Activated CD4-positive, alpha-beta T cell treated with anti-CD3 and anti-CD28 coated beads, Interleukin-2, amount 50 U/mL, for 48 hours (primary cell): ENCODE measurements at regions not wholly inside any gene's neighbourhood (a gene's known extent, or its start where the extent isn't known, plus 50 kb on each side); places are given as distances from the start of the nearest gene placed in this dataset.
"Not testable (repeated sequence)": the region's sequence is repeated elsewhere in the genome, so short reads cannot be mapped to it uniquely, and the experiment has no call there.

Experiments
- DNase-seq, 2 experiments: peaks; one replicate each; pipeline ENCODE4 v3.0.0-alpha.2; 2020

DNA sequence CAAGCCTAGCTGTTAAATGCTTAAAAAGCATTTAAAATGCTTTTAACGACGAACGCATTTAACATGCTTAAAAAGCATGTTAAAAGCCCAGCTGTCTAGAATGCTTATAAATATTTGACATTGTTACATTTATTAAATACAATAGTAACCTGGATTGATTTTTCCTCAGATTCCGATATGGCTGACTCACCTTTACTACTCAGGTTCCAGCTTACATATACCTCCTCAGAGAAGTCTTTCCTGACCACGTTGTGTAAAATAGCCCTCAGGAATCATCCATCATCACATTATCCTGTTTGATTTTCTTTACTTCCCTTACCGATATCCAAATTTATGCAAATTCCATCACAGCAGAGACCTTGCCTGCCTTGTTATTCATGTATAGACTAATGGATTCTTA is 51.4 kb downstream of the SLC41A2 start:
- DNase-seq, result no peak

DNA sequence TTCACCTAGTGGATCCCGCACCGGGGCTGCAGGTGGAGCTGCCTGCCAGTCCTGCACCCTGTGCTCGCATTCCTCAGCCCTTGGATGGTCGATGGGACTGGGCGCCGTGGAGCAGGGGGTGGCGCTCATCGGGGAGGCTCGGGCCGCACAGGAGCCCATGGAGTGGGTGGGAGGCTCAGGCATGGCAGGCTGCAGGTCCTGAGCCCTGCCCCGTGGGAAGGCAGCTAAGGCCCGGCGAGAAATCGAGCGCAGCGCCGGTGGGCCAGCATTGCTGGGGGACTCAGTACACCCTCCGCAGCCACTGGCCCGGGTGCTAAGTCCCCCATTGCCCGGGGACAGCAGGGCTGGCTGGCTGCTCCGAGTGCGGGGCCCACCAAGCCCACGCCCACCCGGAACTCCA is 52.6 kb downstream of the SLC41A2 start:
- DNase-seq, result not testable (repeated sequence)

DNA sequence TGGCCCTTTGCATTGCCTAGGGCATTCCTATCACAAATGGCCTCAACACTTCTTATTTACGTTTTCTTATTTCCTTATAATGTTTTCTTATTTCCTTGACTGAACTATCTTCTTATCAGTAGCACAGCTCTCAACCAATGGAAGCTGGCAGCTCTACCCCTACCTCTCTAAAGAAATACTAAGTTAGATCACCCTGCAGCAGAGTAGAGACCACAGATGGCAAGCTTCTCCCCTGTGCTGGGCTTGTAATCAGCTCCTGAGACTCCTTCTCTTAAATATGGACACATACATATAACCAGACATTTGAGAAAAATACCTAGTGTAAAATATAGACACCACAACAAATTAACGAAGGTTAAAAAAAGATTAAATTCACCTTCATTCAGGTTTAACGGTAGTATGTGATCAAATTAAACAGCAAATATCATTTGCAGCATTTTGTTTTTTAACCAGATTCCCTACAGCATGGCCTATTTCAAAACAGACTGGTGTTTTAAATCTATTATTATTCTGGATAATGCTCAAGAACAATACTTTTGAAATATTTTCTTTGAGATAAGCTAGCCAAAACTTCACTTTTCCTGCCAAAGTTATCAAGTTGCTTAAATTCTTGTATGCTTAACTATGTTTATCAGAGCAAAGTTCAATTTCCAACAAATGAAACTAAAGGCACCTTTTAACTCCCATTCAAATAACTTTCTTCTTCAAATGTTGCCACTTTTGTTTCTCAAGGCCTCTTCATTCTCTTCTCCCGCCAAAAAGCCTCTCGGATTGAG is 54.3 kb downstream of the SLC41A2 start:
- no peak for DNase-seq

DNA sequence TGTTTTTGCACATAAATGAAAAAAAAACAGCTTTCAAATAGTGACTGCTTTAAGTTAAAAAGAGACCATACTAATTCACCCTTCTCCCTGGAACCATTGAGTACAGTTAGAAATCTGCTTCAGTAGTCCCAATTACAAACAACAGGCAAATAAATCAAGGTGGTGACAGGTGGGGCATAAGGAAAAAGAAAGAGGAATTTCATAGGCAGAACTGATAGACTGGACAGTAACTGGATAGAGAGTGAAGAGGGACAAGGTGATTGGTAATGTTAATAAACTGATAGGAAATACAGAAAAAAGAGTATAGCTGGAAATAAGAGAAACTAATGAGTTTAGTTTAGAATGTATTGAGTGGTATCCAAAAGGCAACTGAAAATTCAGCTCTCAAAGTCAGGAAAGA is 56.0 kb downstream of the SLC41A2 start:
- DNase-seq, result no peak

DNA sequence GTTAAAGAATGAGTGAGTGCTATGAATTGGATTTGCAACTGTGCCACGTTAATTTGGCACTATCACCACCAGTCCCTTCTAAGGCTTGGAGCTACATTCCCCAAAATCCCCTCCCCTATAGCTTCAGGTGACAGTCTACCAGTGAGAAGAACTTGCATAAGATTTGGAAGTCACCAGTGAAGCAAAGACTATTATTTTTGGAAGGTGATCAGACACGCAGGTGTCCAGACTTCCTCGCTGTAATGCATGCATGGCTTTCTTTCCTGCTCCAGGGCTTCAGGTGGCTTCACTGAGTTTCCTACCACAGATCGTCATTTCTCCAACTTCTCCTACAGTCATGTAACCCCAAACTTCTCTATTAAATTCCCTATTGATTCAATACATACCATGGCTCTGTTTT is 61.4 kb downstream of the SLC41A2 start:
- DNase-seq, result no peak

DNA sequence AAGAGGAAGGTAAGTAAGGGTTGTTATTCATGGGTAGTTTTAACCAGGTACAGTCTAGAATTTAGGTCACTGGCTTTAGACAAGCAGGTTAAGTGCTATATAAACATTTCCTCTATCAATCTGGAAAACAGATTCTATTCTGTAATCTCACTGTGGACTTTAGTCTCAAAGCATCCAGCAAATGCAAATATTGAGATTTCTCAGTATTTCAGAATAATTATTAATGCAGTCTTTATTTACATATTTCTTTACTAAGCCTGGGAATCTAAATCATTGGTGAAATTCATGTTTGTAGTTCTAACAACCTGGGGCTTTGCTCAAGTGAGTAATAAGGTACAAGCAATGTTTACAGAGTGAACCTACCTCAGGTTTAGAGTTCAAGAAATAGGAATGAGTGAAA is 61.9 kb downstream of the SLC41A2 start:
- no peak for DNase-seq

DNA sequence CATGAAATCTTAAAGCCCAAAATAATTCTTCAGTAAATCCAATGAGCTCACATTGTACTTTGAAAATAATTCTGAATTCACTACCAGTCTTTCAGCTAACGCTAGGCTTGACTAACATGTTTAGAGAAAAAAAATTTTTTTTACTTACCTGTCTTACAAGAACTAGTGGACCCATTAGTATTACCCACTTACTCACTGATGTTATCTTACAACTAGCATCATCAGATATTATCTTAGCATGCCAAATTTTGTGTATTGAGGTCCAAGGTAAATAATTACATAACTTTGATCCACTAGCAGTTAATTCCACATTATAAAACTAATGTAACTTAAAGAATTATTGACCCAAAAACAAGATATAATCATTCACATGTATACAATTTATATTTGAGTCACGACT is 62.7 kb downstream of the SLC41A2 start:
- no peak for DNase-seq

DNA sequence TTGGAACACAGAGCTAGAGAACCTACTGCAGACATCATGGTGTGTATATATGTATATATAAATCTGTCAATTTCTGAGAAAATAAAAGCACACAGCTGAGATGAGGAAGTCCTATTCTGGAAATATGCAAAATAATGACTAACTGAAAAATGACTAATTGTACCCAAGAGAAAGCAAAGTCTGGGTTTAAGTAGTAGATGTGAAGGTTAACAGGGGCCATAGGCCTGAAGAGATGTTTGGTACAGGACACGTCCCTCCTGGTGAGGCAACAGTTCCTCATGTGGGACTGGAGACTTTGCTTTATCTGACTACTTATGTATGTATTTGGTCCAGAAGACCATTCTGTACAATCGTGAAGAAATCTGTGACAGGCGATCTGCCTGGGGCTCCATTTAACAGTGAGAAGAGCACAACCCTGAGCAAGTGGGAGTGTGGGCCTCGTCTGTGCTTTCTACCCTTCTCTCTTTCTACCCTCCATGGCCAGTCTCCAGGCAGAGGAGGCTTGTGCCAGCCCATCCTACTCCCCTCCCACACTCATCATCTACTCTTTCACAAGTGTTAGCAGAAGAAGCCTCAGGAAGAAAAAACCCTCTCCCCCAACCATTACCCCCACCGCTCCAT is 67.5 kb downstream of the SLC41A2 start:
- DNase-seq, result peak in 1 of 2 experiments; percentile 4

DNA sequence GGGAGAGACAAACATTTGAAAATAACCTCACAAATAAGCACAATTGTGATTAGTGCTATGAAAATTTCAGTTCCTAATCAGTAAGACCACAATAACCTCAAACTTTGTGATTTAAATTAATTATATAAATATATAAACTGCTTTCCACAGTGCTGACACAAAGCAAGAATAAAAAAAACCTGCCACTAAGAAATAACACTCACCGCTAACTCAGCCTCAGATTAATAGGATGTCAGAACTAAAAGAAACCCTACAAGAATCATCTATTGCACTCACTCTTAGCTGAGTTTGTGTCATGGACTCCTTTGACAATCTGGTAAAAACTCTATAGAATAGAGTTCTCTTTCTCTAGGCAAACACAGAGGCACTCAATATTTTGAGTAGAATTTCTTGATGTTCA is 68.4 kb downstream of the SLC41A2 start:
- no peak for DNase-seq

DNA sequence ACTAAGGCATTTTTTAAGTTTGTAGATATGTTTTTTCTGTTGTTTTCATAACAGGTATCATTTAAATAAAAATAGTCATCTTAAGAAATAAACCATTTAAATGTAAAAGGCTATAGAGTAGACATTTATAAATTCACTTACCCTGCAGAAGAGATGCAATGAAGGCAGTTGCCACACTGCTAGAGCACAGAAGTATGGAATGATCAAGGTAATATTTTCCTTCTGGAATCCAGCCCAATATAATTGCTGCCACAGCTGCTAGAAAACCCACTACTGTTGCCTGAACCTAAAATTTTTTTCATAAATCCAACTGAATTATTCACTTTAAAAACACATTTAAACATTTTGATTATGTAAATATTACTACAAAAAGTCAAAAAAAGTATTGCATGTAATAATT is 69.2 kb downstream of the SLC41A2 start:
- DNase-seq, result no peak

DNA sequence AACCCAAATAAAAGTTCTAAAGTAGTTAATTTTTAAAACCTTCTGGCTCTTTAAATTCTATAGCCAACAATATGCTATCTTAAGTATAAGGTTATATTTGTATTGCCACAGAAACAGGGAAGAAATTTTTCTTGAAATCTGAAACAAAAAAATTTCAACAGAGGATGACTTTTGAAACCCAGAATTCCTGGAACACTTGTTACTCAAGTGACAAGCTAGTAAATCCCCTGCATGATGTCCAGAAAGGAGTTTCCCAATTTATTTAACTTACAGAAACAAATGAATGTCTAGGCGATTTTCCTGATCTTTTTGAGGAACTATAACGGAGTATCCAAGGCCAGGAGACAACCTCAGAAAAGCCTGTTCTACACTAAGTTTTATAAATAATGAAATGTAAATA is 69.6 kb downstream of the SLC41A2 start:
- DNase-seq, result no peak

DNA sequence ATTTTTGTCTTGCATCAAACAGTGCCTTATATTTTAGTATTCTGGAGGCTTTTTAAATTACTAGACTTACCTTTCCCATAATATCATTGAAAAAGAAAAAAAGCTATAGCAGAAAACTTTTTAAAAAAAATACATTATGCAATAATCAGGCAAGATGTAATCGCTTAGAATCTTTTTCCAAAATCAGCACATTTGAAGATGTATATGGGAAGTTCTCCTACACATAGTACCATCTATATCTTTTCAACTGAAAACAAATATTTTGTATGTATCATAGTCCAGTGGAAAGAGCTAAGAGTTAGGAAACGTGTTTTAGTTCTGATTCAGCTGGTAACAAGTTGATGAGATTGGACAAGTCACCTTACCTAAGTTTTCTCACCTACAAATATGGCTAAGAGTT is 70.6 kb downstream of the SLC41A2 start:
- DNase-seq, result no peak

DNA sequence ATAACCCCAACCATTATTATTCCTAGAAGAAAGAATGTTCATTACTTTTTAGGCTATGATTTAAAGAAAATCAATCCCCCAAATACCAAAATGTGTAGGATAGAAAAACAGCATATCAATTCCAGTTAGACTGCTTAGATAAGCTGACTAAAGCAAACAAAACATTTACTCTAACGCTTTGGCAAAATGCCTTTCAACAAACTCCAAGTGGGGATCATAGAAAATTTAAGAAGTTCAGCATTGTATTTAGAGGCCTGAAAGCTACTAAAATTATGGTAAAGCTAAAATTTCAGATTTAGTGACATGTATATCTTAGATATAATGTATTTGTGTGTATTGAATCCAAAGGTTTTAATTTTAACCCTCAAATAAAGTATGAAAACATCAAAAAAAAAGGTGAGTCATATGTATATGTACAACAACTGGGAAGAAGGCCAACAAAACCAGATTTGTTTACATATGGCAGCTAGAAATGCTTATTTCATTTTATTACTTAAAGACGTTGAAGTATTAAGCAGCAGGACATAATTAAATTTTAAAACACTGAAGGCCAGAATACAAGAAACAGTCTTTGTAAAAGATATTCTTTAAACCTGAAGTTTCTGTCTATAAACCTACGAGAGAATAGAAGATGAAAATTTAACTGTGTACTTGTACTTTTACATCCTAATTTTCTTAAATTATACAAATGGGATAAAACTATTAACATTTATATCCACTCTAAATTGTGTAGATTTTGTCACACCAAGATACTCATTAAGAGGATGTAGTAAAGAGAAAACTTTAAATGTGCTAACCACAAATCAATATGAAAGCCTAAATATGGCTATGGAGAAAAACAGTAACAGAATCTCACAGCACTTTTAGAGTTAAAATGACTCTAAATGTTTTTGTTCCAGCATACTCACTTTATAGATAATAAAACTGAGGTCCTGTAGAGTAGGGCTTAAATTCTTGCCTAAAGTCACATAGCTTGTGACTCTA is 71.4 kb downstream of the SLC41A2 start:
- no peak for DNase-seq

DNA sequence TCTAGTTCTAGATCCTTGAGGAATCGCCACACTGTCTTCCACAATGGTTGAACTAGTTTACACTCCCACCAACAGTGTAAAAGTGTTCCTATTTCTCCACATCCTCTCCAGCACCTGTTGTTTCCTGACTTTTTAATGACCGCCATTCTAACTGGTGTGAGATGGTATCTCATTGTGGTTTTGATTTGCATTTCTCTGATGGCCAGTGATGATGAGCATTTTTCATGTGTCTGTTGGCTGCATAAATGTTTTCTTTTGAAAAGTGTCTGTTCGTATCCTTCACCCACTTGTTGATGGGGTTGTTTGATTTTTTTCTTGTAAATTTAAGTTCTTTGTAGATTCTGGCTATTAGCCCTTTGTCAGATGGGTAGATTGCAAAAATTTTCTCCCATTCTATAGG is 79.2 kb downstream of the SLC41A2 start:
- not testable (repeated sequence) for DNase-seq

DNA sequence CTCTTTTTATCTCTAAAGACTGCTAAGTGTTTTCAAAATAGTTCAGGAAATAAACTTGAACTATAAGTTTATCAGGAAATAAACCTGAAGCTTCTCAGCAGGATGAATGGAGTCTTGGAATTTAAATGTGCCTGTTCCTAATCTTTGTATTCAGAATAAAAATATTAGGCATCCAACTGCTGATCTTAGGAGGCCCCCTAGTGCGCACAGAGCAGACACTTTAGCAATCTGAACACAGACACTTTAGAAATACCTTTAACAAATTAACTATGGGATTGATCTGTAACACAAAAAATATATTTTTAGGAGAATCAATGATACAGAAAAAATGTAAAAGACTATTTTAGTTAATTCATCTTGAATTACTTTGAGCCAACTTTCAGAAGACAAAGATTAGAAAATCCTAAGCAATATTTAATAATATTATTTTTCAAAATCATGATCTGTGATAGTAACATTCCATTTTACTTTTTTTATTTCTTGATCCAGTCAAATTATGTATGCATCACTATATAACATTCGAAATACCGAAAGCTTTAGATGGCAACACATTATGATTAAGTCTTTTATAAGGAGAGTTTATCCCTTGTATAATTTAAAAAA is 80.9 kb downstream of the SLC41A2 start:
- peak; percentile 22 to 28 for DNase-seq

DNA sequence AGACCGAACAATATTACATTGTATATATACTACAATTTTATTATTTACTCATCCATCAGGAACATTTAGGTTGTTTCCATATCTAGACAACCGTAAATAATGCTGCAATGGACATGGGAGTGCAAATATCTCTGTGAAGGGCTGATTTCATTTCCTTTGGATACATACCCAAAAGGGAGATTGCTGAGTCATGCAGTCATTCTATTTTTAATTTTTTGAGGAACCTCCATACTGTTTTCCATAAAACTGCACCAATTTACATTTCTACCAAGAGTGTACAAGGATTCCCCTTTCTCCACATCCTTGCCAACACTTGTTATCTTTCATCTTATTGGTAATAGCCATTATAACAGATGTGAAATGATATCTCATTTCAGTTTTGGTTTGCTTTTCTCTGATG is 84.7 kb downstream of the SLC41A2 start:
- no peak for DNase-seq

DNA sequence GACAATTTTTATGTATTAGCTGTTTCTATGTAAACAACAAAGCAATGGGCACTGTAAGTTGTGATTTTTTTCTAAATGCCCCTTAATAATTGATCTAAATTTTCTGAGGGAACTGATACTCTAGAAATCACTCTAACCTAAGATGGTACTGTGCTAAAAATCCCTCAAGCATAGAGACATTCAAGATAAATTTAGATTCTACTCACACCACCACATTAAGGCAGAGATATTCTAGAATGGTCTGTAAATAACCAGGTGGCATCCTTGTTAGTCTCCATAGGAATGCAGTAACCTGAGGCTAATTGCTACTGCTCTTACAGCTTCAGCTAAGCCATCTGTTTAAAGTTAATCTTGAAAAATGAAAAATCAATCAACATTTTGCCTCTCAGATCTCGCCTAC is 87.3 kb downstream of the SLC41A2 start:
- no peak for DNase-seq

DNA sequence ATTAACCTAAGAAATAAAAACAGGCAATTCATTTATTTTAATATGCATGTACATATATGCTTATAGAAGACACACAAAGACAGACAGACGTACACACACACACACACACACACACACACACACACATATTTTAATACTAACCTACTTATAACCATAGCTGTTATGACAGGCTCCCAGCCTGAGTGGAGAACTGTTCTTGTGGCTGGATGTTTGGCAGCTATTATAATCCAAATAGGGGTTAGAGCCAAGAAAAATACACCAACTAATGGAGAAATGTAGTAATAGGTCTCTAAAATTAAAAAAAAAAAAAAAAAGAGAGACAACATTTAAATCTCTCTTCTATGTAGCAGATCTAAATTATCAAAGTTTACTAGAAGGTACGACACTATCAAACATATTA is 91.8 kb downstream of the SLC41A2 start:
- no peak for DNase-seq

DNA sequence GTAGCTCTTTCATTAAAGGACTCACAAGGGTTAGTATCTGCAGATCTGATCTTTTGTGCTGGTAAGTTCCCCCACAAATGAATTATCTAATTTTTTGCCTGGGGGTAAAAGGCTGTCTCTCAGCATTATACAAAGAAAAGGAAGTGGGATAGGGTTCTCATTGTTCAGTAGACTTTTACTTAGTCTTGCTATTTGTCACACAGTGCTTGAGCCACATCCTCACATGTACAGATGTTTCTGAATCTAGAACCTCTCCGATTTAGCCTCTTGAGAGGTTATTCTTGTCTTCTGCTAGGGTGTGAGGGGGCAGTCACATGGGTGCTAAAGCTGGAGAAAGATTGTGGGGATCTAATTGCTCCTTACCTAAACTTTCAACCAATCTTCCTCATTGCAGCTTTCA is 93.0 kb downstream of the SLC41A2 start:
- no peak for DNase-seq

DNA sequence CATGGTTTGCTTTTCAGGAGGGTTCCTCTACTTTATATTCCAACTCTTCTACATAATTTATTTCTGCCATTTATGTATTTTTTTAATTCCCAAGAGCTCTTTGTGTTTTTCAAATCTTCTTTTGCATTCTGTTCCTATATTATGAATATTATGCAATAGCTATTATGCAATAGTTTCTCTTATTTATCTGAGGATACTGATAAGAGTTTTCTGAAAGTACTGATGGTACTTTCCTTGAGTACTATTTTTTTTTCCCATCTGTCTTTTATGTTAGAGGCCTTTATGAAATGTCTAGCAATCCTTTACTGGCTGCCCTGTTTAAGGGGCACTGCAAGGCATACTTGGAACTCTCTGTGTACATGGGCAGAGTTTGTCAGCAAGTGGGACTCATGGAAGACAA is 93.4 kb downstream of the SLC41A2 start:
- DNase-seq, result no peak

DNA sequence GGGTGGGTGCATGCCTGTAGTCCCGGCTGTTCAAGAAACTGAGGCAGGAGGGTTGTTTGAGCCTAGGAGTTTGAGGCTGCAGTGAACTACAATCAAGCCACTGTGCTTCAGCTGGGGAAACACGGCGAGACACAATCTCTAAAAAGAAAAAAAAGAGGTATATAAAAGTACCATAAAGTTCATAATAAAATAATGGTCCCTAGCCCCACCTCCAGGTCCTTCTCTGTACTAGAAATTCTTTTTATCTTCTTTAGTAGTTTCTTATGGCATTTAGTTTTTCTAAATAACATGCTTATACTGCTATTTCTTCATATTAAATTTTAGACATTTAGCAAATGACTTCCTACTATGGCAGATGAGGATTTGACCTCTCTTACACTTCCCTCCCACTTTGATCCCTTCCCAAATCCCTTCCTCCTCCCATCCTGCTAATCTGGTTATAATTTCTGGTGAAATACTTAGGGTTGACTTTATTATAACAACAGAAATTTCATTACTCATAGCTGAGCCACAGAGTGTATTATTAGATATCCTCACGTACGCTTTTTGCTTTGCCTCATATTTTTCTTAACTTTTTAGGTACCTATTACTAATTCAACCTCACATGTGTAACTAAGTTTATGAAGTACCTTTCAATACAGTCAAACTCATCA is 94.7 kb downstream of the SLC41A2 start:
- DNase-seq, result no peak
